K562 (cell line): ENCODE measurements at regions not wholly inside any gene's neighbourhood (a gene's known extent, or its start where the extent isn't known, plus 50 kb on each side); places are given as distances from the start of the nearest gene placed in this dataset.

ENCODE experiments used
- ATAC-seq: fragments of 200-7000 bp; cut with Tn5 transposase; 3 replicates; pipeline ENCODE4 v1.9.1; 2020; ENCODE audit warnings: moderate library complexity
- BruUV-seq: library from RNA; stranded (reverse); fragments of 400-500 nt; replicated peaks from 2 replicates; lab custom pipeline; 2021; lab: Mats Ljungman, UMichigan
- CTCF ChIA-PET: fragments of 300-600 bp; formaldehyde crosslinking; extraction: SDS; loops from one replicate; lab custom pipeline; 2021; ENCODE audit warnings: low intra/inter-chr PET ratio; lab: Yijun Ruan, JAX
- POLR2A ChIA-PET: fragments of 300-600, 350-650 bp; sonication (Branson Sonifier 250); formaldehyde crosslinking; extraction: SDS; loops from one replicate; lab custom pipeline; 2021; ENCODE audit warnings: antibody characterized with exemption, inconsistent platforms; lab: Yijun Ruan, JAX
- DNase-seq, 4 experiments: peaks; one replicate each; pipeline versions ENCODE4 v3.0.0 to v3.0.0-alpha.2; 2011 to 2018; ENCODE audit warnings: low spot score in 3 of 4, mixed read lengths in 3 of 4; ENCODE audit errors: extremely low read depth in 1 of 4
- FAIRE-seq: peaks from 2 replicates; lab custom pipeline; 2011; peaks lifted over from hg19 to GRCh38; lab: Jason Lieb, UNC
- H2AFZ ChIP-seq: 2 replicates; pipeline ENCODE4 v1.6.0; 2011; ENCODE audit warnings: low read depth, low read length, control low read depth, inconsistent platforms
- H3K27ac ChIP-seq: fragments of 200-600 bp; 3 replicates; pipeline ENCODE4 v1.8.0; 2011; ENCODE audit warnings: low read depth, mild to moderate bottlenecking, control low read depth, inconsistent platforms, low read length, moderate library complexity, mixed read lengths; ENCODE audit errors: extremely low read depth
- H3K27me3 ChIP-seq, 2 experiments: fragments of 300-600 bp in 1 of 2; 2 replicates in 1 of 2; 3 replicates in 1 of 2; pipeline versions ENCODE4 v1.6.0 to v1.8.0; 2011; ENCODE audit warnings: inconsistent platforms in 2 of 2, low read length in 2 of 2, mild to moderate bottlenecking in 1 of 2, mixed read lengths in 1 of 2, moderate library complexity in 1 of 2; ENCODE audit not compliant: control insufficient read depth in 2 of 2, insufficient read depth in 2 of 2
- H3K36me3 ChIP-seq: fragments of 300-600 bp; 3 replicates; pipeline ENCODE4 v1.8.0; 2011; ENCODE audit warnings: mild to moderate bottlenecking, low read length, inconsistent platforms; ENCODE audit not compliant: control insufficient read depth, insufficient read depth
- H3K4me1 ChIP-seq, 2 experiments: fragments of 200-600 bp in 1 of 2; replicated peaks in 1 of 2; 2 replicates in 1 of 2; 3 replicates in 1 of 2; pipeline versions ENCODE4 v1.5.1 to v1.8.0; 2011; ENCODE audit warnings: inconsistent platforms in 2 of 2, low read length in 2 of 2, mild to moderate bottlenecking in 1 of 2, mixed read lengths in 1 of 2, moderate library complexity in 1 of 2; ENCODE audit not compliant: control insufficient read depth in 2 of 2, insufficient read depth in 2 of 2
- H3K4me2 ChIP-seq: 2 replicates; pipeline ENCODE4 v1.6.1; 2011; ENCODE audit warnings: low read length, control low read depth, inconsistent platforms, mixed read lengths; ENCODE audit not compliant: insufficient read depth
- H3K4me3 ChIP-seq: fragments of 200-600 bp; sonication (generic), shearing (Covaris generic); 2 replicates; pipeline ENCODE4 v1.5.1; 2016; ENCODE audit warnings: control low read depth, inconsistent platforms
- H3K79me2 ChIP-seq: fragments of 200-600 bp; 3 replicates; pipeline ENCODE4 v1.8.0; 2011; ENCODE audit warnings: low read length, inconsistent platforms; ENCODE audit not compliant: control insufficient read depth, insufficient read depth
- H3K9ac ChIP-seq, 2 experiments: 2 replicates each; pipeline versions ENCODE4 v1.6.0 to v1.6.1; 2011; ENCODE audit warnings: low read depth in 2 of 2, low read length in 2 of 2, control low read depth in 1 of 2, inconsistent platforms in 1 of 2, mild to moderate bottlenecking in 1 of 2, mixed read lengths in 1 of 2; ENCODE audit not compliant: insufficient read depth in 1 of 2
- H3K9me1 ChIP-seq: one replicate; pipeline ENCODE4 v1.6.0; 2011; ENCODE audit warnings: inconsistent platforms, mild to moderate bottlenecking, low read length, moderate library complexity; ENCODE audit not compliant: control insufficient read depth, insufficient read depth
- H3K9me3 ChIP-seq: replicated peaks from 2 replicates; pipeline ENCODE4 v1.5.1; 2011; ENCODE audit warnings: low read depth, low read length, inconsistent platforms; ENCODE audit not compliant: control insufficient read depth, insufficient read depth
- H4K20me1 ChIP-seq: replicated peaks from 2 replicates; pipeline ENCODE4 v1.6.1; 2011; ENCODE audit warnings: low read length, inconsistent platforms, mixed read lengths; ENCODE audit not compliant: control insufficient read depth, insufficient read depth
- HDAC6 ChIP-seq: IDR thresholded peaks from 2 replicates; pipeline ENCODE4 v1.6.1; 2012; ENCODE audit warnings: low read depth, mild to moderate bottlenecking, control low read depth, inconsistent platforms, low read length, moderate library complexity
- MECOM ChIP-seq: fragments of 250-450 bp; sonication (Bioruptor Pico); IDR thresholded peaks from 2 replicates; pipeline ENCODE4 v1.8.0; 2022; ENCODE audit warnings: inconsistent platforms
- RAD21 ChIP-seq, 2 experiments: fragments of 250-450 bp in 1 of 2; fragments of 450-650 bp in 1 of 2; sonication (Bioruptor Pico) in 1 of 2; formaldehyde crosslinking in 1 of 2; IDR thresholded peaks in 1 of 2; conservative IDR thresholded peaks in 1 of 2; 2 replicates each; pipeline versions ENCODE4 v1.4.0 to v1.8.0; 2020 to 2022; ENCODE audit warnings: mild to moderate bottlenecking in 2 of 2, moderate library complexity in 1 of 2
- SMARCE1 ChIP-seq: fragments of 450-650 bp; IDR thresholded peaks from 2 replicates; pipeline ENCODE4 v1.7.1; 2016; ENCODE audit warnings: mild to moderate bottlenecking
- SMC3 ChIP-seq: conservative IDR thresholded peaks from 2 replicates; pipeline ENCODE4 v1.6.1; 2011; ENCODE audit warnings: low read depth, low read length, improper control_type of control experiment; ENCODE audit not compliant: insufficient read depth
- TAF15 ChIP-seq: fragments of 200-400 bp; formaldehyde crosslinking; IDR thresholded peaks from 2 replicates; pipeline ENCODE4 v1.6.1; 2017; ENCODE audit warnings: mild to moderate bottlenecking, low read depth, low read length, moderate library complexity
- WGBS: fragments of 100-300 bp; shearing (Covaris generic); methylation state at CpG from one replicate; pipeline ENCODE4 v1.1.6; 2016; ENCODE audit warnings: low coverage, mixed read lengths; ENCODE audit not compliant: insufficient coverage; ENCODE audit errors: missing lambda C conversion rate; 5-methylcytosine and 5-hydroxymethylcytosine counted together
- in situ Hi-C: fragments of 300-500 bp; cut with MboI; formaldehyde crosslinking; loops from 4 replicates; pipeline ENCODE4 v1.15.0; 2018; ENCODE audit warnings: inconsistent platforms, mixed read lengths
- intact Hi-C: fragments of 100-400 bp; cut with micrococcal nuclease; formaldehyde crosslinking; loops from 2 replicates; pipeline ENCODE4 v1.14.2; 2022
- TF ChIP-seq, protein P1 (sequence below): fragments of 250-450 bp; sonication (Bioruptor Pico); IDR thresholded peaks from 2 replicates; pipeline ENCODE4 v1.4.0; 2020; ENCODE audit warnings: mild to moderate bottlenecking
- TF ChIP-seq, protein P2 (sequence below): fragments of 250-450 bp; sonication (Bioruptor Pico); IDR thresholded peaks from 2 replicates; pipeline ENCODE4 v1.6.1; 2021; ENCODE audit warnings: mild to moderate bottlenecking
- TF ChIP-seq, protein P3 (sequence below), 3 experiments: IDR thresholded peaks in 2 of 3; conservative IDR thresholded peaks in 1 of 3; 2 replicates each; pipeline ENCODE4 v1.5.1; 2011 to 2012; ENCODE audit warnings: low read length in 3 of 3, mild to moderate bottlenecking in 3 of 3, control low read depth in 2 of 3, improper control_type of control experiment in 1 of 3, inconsistent platforms in 1 of 3, low read depth in 1 of 3, mixed read lengths in 1 of 3, moderate library complexity in 1 of 3; ENCODE audit not compliant: insufficient read depth in 2 of 3

DNA sequence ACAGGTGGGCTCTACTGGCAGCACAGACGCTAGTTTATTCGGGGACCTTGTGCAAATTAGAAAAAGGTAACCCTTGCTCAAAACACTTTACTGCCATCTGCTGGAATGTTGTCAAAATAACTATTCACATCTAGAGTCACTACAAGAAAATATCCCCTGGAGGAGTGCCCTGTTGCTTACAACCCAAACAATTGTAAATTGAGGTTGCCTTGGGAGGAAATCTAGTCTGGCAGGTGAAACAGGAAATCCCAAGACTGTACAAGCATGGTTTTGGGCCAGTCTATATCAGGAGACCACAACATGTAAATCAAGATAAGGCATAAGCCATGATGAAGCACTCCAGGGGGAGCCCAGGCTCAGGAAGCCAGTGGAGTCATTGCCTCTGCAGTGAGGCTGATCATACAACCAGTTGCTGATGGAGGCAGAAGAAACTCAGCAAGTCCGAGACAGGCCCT is 136.8 kb upstream of the ACP3 start:
- Histone ChIP-seq H3K4me3 (no peak overlapping the region), H3K79me2 (no peaks in the 10 kb centered on the region), H3K27ac (no peak overlapping the region), H3K36me3 (no peaks in the 10 kb centered on the region), H3K9me3 (no peaks in the 10 kb centered on the region), H3K27me3 (no peaks in the 10 kb centered on the region), H3K4me2 (no peak overlapping the region), H4K20me1 (no peaks in the 10 kb centered on the region), H2AFZ (no peak overlapping the region), H3K9me1 (no peaks in the 10 kb centered on the region), H3K9ac (no peak overlapping the region), H3K4me1 (no peaks in the 10 kb centered on the region)
- no peak for TF ChIP-seq TAF15
- no peak for TF ChIP-seq MECOM (CRISPR knock-in tag)
- TF ChIP-seq, protein P1, sequence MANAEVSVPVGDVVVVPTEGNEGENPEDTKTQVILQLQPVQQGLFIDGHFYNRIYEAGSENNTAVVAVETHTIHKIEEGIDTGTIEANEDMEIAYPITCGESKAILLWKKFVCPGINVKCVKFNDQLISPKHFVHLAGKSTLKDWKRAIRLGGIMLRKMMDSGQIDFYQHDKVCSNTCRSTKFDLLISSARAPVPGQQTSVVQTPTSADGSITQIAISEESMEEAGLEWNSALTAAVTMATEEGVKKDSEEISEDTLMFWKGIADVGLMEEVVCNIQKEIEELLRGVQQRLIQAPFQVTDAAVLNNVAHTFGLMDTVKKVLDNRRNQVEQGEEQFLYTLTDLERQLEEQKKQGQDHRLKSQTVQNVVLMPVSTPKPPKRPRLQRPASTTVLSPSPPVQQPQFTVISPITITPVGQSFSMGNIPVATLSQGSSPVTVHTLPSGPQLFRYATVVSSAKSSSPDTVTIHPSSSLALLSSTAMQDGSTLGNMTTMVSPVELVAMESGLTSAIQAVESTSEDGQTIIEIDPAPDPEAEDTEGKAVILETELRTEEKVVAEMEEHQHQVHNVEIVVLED = no peak
- peak; percentile 35 to 49 for TF ChIP-seq RAD21 (CRISPR knock-in tag; conservative IDR thresholded peaks at IDR 0.05 in 1 of 2, IDR thresholded peaks at IDR 0.05 in 1 of 2)
- TF ChIP-seq, protein P2, sequence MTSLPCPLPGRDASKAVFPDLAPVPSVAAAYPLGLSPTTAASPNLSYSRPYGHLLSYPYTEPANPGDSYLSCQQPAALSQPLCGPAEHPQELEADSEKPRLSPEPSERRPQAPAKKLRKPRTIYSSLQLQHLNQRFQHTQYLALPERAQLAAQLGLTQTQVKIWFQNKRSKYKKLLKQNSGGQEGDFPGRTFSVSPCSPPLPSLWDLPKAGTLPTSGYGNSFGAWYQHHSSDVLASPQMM (CRISPR knock-in tag) = no peak
- no peak for TF ChIP-seq SMC3
- TF ChIP-seq, protein P3, sequence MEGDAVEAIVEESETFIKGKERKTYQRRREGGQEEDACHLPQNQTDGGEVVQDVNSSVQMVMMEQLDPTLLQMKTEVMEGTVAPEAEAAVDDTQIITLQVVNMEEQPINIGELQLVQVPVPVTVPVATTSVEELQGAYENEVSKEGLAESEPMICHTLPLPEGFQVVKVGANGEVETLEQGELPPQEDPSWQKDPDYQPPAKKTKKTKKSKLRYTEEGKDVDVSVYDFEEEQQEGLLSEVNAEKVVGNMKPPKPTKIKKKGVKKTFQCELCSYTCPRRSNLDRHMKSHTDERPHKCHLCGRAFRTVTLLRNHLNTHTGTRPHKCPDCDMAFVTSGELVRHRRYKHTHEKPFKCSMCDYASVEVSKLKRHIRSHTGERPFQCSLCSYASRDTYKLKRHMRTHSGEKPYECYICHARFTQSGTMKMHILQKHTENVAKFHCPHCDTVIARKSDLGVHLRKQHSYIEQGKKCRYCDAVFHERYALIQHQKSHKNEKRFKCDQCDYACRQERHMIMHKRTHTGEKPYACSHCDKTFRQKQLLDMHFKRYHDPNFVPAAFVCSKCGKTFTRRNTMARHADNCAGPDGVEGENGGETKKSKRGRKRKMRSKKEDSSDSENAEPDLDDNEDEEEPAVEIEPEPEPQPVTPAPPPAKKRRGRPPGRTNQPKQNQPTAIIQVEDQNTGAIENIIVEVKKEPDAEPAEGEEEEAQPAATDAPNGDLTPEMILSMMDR (IDR thresholded peaks at IDR 0.05 in 2 of 3, conservative IDR thresholded peaks at IDR 0.05 in 1 of 3; ENCODE audit: insufficient read depth in 2 of 3, low read depth in 1 of 3, low read length in 3 of 3) = peak in 2 of 3 experiments; percentile 34 to 59; a peak in 4 of 6 replicates
- no peak for TF ChIP-seq HDAC6
- TF ChIP-seq SMARCE1 = no peak
- POLR2A ChIA-PET = no interaction called here
- BruUV-seq = no TSS peak
- FAIRE-seq = peak; percentile 66
- ATAC-seq = peak; percentile 67; the same call in 2 of the 3 replicates
- 0% methylated on average over 2 of the region's 3 CpGs for WGBS
- DNase-seq = peak in 2 of 4 experiments; percentile 18 to 20
- CTCF ChIA-PET = no interaction called here
- in situ Hi-C loops (no loop called here), intact Hi-C loops (loop anchor here (5.0 to 10.0 kb wide), 2 partner anchors 143 to 386 kb away; partner anchors contain the start of gene CPNE4)
